GM23338 (cell line): ENCODE measurements at regions not wholly inside any gene's neighbourhood (a gene's known extent, or its start where the extent isn't known, plus 50 kb on each side); places are given as distances from the start of the nearest gene placed in this dataset.

Source experiments
- CTCF ChIP-seq, 2 experiments: fragments of 200-600 bp in 1 of 2; sonication (generic) in 1 of 2; conservative IDR thresholded peaks; 2 replicates each; pipeline versions ENCODE4 v1.5.1 to v1.6.1; 2016 to 2017; ENCODE audit warnings: antibody characterized with exemption in 2 of 2, low read depth in 2 of 2, mild to moderate bottlenecking in 2 of 2, moderate library complexity in 1 of 2
- EZH2 ChIP-seq: fragments of 200-600 bp; sonication (generic); IDR thresholded peaks from one replicate; pipeline ENCODE4 v1.8.0; 2017; ENCODE audit warnings: antibody characterized with exemption, mild to moderate bottlenecking, low read depth; ENCODE audit not compliant: unreplicated experiment
- JUNB ChIP-seq: IDR thresholded peaks from one replicate; pipeline ENCODE4 v1.6.1; 2016; ENCODE audit warnings: antibody characterized with exemption; ENCODE audit not compliant: unreplicated experiment
- POLR2AphosphoS5 ChIP-seq: IDR thresholded peaks from 2 replicates; pipeline ENCODE4 v1.6.1; 2016; ENCODE audit warnings: antibody characterized with exemption, low read depth

GRCh38 chr9:23587433-23587832 lies 238.6 kb downstream of the ELAVL2 start:
- TF ChIP-seq POLR2AphosphoS5, result no peak
- TF ChIP-seq CTCF (conservative IDR thresholded peaks at IDR 0.05; ENCODE audit: low read depth in 2 of 2), result no peak
- no peak for TF ChIP-seq JUNB
- TF ChIP-seq EZH2, result no peak
